ENCODE measurements at regions not wholly inside any gene's neighbourhood (a gene's known extent, or its start where the extent isn't known, plus 50 kb on each side); places are given as distances from the start of the nearest gene placed in this dataset.
"Not testable (repeated sequence)": the region's sequence is repeated elsewhere in the genome, so short reads cannot be mapped to it uniquely, and the experiment has no call there.

- intact Hi-C loops (cut with micrococcal nuclease) = no loop called here
- Mint-ChIP-seq H3K36me3 (ENCODE audit: low read depth) (peaks cover 5% of the 10 kb centered on the region), H3K27ac (no peak overlapping the region), H3K4me3 (no peak overlapping the region), H3K4me1 (no peaks in the 10 kb centered on the region), H3K27me3 (no peaks in the 10 kb centered on the region), H3K9me3 (peaks cover 3% of the 10 kb centered on the region)
- DNase-seq = no peak
Observed at GRCh38 chrX:55919367-55920221, 202.0 kb downstream of the RRAGB start.

- H3K36me3 Mint-ChIP-seq (ENCODE audit: low read depth) = no peaks in the 10 kb centered on the region
- no peak for DNase-seq
- no peaks in the 10 kb centered on the region for H3K27me3 Mint-ChIP-seq
- no peak overlapping the region for H3K27ac Mint-ChIP-seq
- no peak overlapping the region for H3K4me3 Mint-ChIP-seq
- H3K4me1 Mint-ChIP-seq = no peaks in the 10 kb centered on the region
- no peaks in the 10 kb centered on the region for H3K9me3 Mint-ChIP-seq
- intact Hi-C loops (cut with micrococcal nuclease) = no loop called here
Observed at GRCh38 chrX:55924574-55924973, 207.0 kb downstream of the RRAGB start.

- intact Hi-C loops (cut with micrococcal nuclease); H3K4me3 Mint-ChIP-seq; H3K27me3 Mint-ChIP-seq: not testable (repeated sequence)
Observed at GRCh38 chrX:55928529-55928928, 211.0 kb downstream of the RRAGB start.

More at GRCh38 chrX:55928529-55928928, 211.0 kb downstream of the RRAGB start:
- DNase-seq; H3K4me1 Mint-ChIP-seq; H3K36me3 Mint-ChIP-seq (ENCODE audit: low read depth); H3K27ac Mint-ChIP-seq; H3K9me3 Mint-ChIP-seq: not testable (repeated sequence)
